ENCODE measurements at regions not wholly inside any gene's neighbourhood (a gene's known extent, or its start where the extent isn't known, plus 50 kb on each side); places are given as distances from the start of the nearest gene placed in this dataset.

DNA sequence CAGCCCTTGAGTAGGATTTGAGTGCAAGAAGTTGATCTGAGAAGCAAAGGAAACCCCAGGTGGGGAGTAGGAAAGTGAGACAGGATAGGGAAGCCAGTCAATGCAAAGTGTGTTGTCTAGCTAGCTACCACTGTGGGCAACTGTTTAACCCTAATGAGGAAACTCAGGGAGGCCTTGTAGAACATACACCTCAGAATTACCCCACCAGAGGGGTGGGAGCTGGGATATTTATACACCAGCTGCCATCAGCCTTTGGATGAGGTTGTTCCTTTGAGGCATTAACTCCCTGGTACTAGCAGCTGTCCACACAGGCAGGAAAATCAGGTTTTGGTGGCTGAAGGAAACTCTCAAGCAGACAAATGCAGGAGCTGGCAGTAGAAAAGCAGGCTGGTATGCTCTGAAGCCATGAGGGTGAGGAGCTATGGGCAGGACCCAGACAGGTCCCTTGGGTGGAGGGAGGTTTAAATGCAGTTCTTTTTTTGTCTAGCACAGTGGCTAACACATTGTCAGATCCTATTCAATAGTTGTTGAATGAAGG, 60.1 kb upstream of the ARID5B start:
- TF ChIP-seq YY1 (IDR thresholded peaks at IDR 0.05; ENCODE audit: insufficient read depth, insufficient read length) (no peak), ZNF274 (IDR thresholded peaks at IDR 0.05; ENCODE audit: low read depth, low read length) (no peak), SUZ12 (IDR thresholded peaks at IDR 0.05; ENCODE audit: extremely low read depth, insufficient read depth, insufficient read length) (no peak)
